ENCODE measurements at regions not wholly inside any gene's neighbourhood (a gene's known extent, or its start where the extent isn't known, plus 50 kb on each side); places are given as distances from the start of the nearest gene placed in this dataset.
"Not testable (repeated sequence)": the region's sequence is repeated elsewhere in the genome, so short reads cannot be mapped to it uniquely, and the experiment has no call there.

DNA sequence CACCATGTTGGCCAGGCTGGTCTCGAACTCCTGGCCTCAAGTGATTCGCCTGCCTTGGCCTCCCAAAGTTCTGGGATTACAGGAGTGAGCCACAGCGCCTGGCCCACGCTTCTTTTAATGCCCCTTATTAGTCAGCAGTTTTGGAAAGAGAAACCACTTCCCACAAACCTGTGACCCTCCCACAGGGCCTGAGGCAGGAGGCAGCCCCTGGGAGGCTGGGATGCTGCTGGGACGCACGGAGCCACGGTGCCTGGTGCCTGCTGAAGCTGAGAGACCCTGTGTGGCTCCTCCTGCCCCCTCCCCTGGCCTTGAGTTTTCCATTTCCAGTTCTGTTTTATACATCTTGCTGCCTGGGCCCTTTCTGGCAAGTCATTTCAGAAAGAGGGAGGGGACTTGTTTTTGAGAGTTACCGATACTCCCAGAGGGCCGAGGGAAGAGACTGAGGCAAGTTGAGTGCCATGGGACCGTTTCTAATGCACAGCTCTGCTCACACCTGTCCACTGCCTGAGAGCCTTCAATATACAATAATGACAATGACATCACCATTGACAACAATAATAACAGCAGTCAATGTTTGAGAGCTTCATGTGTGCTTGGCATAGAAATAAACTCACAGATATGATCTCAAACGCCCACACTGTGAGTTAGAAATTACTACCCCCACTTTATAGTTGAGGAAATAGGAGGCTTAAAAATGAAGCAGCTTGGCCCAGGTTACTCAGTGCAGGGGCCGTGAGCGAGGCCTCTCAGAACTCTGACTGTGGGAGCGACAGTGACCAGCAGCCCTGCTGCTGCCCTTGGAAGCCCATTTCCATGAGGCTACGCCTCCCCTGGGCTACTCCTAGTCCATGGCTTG, 78.1 kb upstream of the YWHAQ start:
- no peak for DNase-seq (ENCODE audit: low read depth, low spot score)

DNA sequence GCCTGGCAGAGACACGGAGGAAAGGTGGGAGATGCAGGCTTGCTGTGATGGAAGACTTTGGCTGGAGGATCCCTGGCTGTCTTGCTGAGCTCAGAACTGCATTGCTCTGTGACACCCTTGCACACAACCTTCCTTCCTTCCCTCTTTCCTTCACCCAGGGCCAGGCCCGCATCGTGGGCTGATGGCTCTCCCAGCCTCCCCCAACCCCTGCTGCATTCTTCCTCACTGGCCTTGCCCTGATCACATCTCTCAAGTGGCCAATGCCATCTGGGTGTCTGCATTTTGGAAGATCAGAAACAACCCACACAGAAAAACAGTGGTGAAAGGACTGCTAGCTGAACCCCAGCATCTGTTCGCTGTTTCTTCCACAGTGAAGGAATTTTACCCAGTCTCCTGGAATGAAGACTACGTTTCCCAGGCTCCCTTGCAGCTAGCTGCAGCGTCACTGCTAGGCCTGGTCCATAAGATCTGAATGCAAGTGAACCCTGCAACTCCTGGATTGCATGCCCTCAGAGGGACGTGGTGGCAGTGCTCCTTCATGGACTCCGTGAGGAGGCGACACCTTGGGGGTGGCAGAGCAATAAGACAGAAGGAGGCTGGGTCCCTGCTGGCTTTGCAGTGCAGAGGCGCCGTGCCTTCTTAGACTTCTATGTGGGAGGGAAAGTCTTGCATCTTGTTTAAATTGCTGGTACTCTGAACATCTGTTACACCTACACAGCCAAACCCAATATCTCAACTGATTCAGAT, 78.9 kb upstream of the YWHAQ start:
- DNase-seq (ENCODE audit: low read depth, low spot score), result no peak

DNA sequence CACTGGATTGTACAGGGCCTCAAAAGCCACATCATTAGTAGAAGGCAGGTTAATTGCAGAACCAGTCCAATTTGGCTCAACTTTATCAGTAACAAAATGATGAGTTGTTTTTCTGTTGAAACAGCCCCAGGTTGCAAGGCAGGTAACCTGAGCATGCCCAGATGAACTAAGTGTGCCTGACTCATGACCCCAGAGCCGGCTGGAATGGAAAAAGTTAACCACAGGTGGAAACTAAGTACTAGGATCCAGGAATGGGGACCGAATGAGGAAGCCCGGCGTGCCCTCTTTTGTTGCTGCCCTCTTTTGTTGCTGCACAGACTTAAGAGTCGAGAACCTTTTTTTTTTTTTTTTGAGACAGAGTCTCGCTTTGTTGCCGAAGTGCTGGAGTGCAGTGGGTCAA, 79.5 kb upstream of the YWHAQ start:
- no peak for DNase-seq (ENCODE audit: low read depth, low spot score)

DNA sequence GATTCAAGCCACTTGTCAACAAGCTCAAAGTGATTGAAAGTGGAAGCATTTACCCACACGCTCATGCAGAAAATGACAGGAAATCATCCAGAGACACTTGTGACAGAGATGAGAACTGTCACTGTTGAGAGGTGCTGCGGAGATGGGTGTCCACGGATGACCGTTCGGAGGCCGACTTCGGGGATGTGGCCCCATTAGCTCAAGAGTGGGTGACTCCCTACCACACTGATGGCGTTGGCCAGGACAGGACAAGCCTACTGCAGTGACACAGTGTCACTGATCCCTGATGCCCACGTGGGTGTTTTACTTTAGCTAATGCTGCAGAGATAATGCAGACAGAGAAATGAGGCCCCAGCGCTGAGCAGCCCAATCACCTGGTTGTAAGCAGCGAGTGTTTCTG, 81.5 kb upstream of the YWHAQ start:
- no peak for DNase-seq (ENCODE audit: low read depth, low spot score)

DNA sequence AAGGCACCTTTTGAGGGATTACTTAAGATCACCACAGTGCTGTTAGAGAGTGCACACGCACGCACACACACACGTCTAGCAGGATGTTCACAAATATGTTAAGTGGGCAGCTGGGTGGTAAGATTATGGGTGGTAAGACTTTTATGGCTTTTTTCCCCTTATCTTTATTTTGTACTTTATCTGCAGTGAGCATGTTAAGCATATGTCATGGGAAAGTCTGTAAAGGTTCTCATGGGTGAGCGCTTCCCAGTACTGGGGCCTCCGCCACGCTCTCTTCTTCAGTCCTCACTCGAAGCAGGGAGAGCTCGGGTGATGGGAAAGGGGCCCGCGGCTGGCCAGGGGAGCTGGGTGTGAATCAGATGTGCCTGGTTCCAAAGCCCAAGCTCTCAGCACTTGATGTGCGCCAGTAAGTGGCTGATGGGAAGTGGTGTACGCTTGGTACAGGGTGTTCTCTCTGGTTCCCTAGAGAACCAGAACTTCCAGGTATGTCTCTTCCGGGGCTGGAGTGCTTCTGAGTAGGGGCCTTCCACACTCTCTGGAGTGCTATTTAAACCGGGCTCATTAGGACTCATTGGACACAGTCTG, 83.9 kb upstream of the YWHAQ start:
- no peak for DNase-seq (ENCODE audit: low read depth, low spot score)

DNA sequence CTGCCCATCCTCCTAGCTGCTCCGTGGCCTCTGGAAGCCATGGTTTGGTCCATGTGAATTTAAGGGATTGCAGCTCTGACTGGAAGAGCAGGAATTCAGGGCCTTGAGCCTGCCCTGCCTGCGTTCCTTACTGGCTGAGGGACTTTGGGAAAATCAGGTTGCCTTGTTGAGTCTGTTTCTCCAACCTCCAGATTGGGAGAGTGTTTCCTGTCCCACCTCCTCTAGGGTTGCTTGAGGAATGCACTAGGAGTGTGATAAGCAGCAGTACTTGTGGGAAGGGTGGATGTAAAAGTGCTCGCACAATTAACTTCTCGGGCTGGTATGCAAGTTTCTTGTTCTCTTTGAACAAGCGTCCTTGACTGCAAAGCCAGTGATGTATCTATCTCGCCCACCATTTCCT, 84.4 kb upstream of the YWHAQ start:
- DNase-seq (ENCODE audit: low read depth, low spot score), result no peak

DNA sequence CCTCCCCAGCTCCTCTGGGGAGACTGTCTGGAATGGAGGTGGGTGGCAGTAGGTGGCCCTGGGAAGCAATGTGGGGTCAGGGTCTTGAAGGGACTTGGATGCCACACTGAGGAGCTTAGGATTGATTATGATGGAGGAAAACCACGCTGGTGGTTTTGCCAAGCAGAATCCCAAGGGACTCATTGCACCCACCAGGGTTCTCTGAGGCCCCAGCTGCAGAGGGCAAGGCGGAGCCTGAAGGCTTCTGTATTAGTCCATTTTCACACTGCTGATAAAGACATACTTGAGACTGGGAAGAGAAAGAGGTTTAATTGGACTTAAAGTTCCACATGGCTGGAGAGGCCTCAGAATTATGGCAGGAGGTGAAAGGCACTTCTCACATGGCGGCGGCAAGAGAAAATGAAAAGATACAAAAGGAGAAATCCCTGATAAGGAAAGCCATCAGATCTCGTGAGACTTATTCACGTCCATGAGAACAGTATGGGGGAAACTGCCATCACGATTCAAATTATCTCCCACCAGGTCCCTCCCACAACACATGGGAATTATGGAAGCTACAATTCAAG, 87.2 kb upstream of the YWHAQ start:
- DNase-seq (ENCODE audit: low read depth, low spot score), result no peak

DNA sequence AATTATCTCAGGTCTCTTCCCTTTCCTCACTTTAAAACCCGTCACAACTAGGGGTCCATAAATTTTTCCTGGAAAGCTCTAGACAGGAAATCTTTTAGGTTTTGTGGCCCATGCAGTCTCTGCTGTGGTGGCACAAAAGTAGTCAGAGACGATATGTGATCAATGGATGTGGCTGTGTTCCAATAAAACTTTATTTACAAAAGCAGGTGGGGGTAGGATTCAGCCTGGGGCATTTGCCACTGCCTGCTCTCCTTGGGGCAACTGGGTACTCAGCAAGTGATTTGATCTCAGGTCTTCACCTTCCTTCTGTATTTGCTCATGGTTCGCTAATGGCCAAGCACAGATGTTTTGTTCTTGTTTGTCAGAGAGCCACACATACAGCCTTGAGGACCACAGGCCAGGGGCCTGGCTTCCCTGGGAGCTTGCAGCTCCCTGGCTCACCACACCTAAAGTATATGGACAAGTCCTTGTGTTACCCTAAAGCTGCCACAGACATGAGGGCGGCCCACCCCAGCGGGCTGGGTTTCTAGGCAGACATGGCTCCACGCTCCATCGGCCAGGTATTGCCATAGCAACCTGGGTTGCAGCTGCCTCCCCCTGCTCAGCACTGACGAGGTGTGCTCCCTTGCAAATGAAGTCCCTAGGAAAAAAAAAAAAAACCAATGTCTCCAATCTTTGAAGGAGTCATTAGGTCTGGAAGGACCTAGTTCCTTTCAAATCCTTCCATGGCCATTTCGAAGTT, 89.7 kb upstream of the YWHAQ start:
- no peak for DNase-seq (ENCODE audit: low read depth, low spot score)

DNA sequence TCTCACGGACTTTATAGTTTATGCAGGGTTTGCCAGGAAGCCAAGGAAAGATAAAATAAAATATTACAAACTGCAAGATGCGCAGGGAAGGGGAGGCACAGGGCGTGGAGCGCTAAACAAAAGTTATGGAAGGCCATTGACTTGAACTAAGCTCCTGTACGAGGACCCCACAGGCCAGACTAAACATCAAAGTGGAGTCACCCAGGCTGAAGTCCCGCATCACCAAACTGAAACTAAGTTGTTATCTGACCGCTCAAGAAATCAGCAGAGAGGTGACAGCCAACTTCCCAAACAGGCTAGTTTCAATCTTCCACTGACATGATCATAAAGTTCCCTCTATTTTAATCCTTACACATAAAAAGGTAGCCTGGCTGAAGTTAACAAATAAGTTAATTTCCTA, 90.5 kb upstream of the YWHAQ start:
- DNase-seq (ENCODE audit: low read depth, low spot score), result no peak

DNA sequence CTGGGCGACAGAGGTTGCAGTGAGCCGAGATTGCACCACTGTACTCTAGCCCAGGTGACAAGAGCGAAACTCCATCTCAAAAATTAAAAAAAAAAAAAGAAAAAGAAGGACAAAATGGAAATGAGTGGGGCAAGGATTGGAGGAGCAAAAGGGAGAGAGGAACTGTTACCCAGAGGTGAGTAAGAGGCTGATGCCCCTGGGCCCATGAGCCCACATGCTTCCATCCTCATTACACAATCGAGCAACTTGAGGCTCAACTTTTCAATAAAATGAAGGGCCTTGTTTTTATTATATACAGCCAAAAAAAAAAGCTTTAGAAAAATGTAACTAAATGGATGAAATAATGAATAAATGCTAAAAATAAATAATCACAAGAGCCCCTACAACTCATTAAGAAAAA, 91.7 kb upstream of the YWHAQ start:
- no peak for DNase-seq (ENCODE audit: low read depth, low spot score)

DNA sequence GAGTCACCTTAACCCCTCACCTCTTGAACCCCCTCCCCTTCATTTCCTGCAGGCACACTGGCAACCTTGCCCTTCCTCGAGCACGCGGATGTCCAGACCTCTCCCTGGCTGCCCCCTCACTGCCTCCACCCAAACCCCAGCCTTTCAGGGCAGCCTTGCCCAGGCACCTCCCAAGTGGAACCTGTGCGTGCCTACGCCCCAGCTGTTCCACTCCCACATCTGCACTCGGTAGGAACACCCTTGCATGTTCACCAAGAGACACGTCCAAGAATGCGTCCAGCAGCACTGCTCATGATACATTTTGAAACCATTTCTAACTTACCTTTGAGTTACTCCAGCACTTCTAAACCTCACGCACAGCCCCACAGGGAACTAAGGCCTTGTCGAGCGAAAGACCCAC, 93.8 kb upstream of the YWHAQ start:
- DNase-seq (ENCODE audit: low read depth, low spot score), result no peak

DNA sequence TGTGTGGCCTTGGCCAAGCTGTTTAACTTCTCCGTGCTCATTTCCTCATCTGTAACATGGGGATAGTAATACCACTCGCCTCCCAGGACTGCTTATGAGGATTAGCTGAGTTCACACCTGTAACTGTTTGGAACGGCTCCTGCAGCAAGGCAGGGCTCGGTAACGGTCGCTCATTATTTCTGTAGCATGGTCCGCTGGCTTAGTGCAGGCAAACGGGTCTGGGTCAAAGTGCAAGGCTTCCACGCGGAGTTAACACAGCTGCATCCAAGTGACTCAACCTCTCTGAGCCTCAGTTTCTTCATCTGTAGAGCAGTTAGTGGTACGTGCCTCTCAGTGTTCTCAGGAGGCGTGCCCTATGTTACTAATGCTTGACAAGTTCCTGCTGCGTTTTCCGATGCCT, 94.3 kb upstream of the YWHAQ start:
- DNase-seq (ENCODE audit: low read depth, low spot score), result no peak

DNA sequence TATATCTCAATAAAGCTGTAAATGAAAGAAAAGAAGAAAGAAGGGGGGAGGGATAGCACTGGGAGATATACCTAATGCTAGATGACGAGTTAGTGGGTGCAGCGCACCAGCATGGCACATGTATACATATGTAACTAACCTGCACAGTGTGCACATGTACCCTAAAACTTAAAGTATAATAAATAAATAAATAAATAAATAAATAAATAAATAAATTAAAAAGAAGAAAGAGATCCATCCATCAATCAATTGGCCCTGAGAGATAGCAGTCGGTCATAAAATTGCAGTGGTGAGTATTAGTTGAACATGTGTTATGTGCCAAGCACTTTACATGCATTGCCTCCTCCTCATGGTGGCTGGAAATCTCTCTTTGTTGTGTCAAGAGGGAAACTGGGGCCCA, 95.2 kb upstream of the YWHAQ start:
- DNase-seq (ENCODE audit: low read depth, low spot score), result not testable (repeated sequence)

DNA sequence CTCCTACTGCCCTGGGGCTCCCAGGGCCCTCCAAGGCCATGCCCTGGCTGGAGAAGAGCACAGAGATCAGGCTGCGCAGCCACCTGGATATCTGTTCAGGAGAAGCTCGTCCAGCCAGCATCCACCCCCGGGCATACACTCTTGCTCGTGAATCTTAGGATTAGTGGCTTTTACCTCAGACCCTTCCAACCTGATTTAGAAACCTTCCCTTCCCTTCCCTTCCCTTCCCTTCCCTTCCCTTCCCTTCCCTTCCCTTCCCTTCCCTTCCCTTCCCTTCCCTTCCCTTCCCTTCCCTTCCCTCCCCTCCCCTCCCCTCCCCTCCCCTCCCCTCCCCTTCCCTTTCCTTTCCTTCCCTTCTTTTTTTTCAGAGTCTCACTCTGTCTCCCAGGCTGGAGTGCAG, 99.7 kb upstream of the YWHAQ start:
- not testable (repeated sequence) for DNase-seq (ENCODE audit: low read depth, low spot score)

DNA sequence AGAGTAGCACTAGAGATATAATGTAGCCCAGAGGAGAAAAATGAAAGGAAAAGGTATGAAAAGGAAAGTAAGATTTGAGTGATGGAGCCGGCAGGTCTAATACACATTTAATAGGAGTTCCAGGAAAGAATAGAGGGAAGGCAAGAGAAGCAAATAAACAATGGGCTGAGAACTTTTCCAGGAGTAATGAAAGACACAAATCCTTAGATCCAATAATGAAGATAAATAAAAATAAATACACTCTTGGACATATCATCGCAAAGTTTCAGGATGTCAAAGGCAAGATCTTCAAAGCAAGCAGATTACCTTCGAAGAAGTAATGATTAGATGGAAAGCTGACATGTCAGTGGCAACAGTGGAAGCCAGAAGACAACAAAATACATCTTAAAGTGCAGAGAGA, 102.0 kb upstream of the YWHAQ start:
- DNase-seq (ENCODE audit: low read depth, low spot score), result no peak

DNA sequence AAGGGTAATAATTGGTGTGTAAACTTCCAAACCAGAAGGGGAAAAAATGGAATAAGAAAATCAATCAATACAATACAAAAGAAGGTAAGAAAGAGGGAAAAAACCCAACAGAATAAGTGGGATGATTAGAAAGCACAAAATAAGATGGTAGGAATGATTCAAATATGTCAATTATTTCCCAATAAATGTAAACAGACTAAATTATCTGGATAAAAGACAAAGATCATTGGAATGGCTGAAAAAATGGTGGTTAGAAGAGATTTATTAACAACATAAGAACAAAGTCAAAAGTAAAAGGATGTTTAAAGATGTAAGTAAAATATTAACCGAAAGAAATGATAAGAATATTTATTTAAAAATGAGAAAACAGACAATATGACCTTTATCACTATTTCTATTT, 103.5 kb upstream of the YWHAQ start:
- DNase-seq (ENCODE audit: low read depth, low spot score), result no peak

DNA sequence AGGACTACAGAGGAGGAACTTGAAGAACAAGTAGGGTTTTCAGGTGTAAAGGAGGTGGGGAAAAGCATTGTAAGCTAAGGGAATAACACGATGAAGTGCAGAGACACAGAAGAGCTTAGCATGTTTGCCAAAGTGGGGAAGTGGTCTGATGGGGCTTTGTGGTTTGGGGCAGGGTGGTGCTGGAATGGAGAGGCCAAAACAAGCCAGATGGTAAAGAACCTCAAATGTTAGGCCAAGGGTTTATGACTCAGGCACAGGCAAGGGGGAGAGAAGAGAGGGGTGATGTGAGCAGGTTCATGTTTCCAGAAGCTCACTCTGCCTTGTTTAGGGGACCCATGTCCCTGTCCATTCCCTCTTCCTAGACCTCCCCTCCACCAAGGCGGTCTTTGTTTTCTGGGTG, 104.5 kb upstream of the YWHAQ start:
- DNase-seq (ENCODE audit: low read depth, low spot score), result no peak

DNA sequence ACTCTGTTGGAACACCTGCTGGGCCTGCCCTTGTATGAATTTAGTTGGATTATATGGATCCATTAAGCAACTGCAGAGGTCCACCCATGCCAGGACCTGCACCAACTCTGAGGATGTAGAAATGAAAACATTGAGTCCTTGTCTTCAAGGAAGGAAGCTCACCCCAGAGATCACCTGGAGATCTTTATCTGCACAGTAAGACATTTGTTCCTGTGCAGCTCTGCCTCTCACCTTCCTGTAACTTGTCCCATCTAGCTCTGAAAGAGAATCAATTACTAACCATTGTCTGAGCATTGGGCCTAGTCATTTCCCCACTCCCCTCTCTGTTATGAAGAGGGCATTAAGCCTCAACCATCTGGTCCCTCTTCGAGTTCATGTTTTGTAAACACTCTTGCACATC, 105.2 kb upstream of the YWHAQ start:
- DNase-seq (ENCODE audit: low read depth, low spot score), result no peak

DNA sequence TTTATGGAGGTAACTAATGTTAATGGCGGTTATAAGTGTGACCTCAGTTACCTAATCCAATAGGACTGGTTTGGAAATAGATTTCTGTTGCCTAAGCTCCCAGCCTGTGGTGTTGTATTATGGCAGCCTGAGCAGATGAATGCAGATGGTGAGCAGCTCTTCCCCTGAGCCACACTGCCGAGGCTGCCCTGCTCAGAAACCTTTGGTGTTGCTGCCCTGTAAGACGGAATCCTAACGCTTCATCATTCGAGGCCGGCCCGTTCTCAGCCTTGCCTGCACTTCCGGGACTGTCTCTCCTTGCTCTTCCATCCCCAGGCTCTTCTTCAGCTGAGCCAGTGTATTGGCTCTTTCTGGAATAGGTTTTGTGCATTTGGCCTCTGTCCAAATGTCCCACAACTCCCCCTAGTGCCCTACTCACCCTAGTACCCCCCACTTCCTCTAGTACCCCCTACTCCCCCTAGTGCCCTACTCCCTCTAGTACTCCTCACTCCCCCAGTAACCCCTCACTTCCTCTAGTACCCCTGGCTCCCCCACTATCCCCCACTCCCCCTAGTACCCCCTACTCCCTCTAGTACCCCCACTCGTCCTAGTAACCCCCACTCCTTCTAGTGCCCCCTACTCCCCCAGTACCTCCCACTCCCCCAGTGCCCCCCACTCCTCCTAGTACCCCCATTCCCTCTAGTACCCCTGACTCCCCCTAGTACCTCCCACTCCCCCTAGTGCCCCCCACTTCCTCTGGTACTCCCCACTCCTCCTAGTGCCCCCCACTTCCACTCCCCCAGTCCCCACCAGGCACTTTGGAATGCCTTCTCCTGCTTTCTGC, 106.0 kb upstream of the TAF1B start:
- DNase-seq (ENCODE audit: low read depth, low spot score), result peak; percentile 73

DNA sequence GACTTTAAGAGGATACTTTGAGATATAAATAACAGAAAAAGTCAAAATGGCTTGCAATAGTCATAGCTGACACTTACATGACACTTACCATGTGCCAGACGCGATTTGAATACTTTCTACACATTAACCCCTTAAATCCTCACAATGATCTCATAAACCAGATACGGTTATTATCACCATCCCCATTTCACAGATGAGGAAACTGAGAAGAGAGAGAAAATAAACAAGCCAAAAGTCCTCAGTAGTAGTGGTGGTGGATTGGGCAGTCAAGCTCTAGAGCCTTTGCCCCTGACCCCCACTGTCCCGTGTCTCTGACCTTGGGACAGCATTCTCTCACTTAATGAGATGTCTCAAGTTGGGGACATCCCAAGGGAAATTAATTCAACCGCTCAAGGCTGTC, 105.2 kb upstream of the TAF1B start:
- no peak for DNase-seq (ENCODE audit: low read depth, low spot score)
